H9 (cell line): ENCODE measurements at regions not wholly inside any gene's neighbourhood (a gene's known extent, or its start where the extent isn't known, plus 50 kb on each side); places are given as distances from the start of the nearest gene placed in this dataset.

ENCODE experiments used
- DNase-seq: peaks from one replicate; pipeline ENCODE4 v3.0.0-alpha.2; 2017
- H2AFZ ChIP-seq: one replicate; pipeline ENCODE4 v1.6.1; 2013; ENCODE audit warnings: mild to moderate bottlenecking, low read length, control low read depth, moderate library complexity
- H2AK5ac ChIP-seq: 2 replicates; pipeline ENCODE4 v1.6.1; 2013; ENCODE audit warnings: low read length, control low read depth, mixed read lengths; ENCODE audit not compliant: insufficient read length
- H2BK120ac ChIP-seq: one replicate; pipeline ENCODE4 v1.6.1; 2013; ENCODE audit warnings: low read depth, mild to moderate bottlenecking, low read length, control low read depth, inconsistent platforms; ENCODE audit not compliant: poor library complexity, severe bottlenecking
- H2BK12ac ChIP-seq: 2 replicates; pipeline ENCODE4 v1.6.1; 2013; ENCODE audit warnings: low read length, control low read depth, mixed read lengths, low read depth; ENCODE audit not compliant: insufficient read length
- H2BK15ac ChIP-seq: 2 replicates; pipeline ENCODE4 v1.6.1; 2013; ENCODE audit warnings: low read depth, low read length, control low read depth
- H2BK20ac ChIP-seq: one replicate; pipeline ENCODE4 v1.6.1; 2013; ENCODE audit warnings: low read depth, mild to moderate bottlenecking, low read length, control low read depth, inconsistent platforms; ENCODE audit not compliant: poor library complexity, severe bottlenecking
- H2BK5ac ChIP-seq: 2 replicates; pipeline ENCODE4 v1.6.1; 2013; ENCODE audit warnings: low read length, control low read depth, mixed read lengths; ENCODE audit not compliant: insufficient read length
- H3K14ac ChIP-seq: 2 replicates; pipeline ENCODE4 v1.6.1; 2013; ENCODE audit warnings: low read length, control low read depth; ENCODE audit not compliant: insufficient read depth
- H3K18ac ChIP-seq: 2 replicates; pipeline ENCODE4 v1.6.1; 2013; ENCODE audit warnings: low read depth, mild to moderate bottlenecking, mixed read lengths, low read length, control low read depth; ENCODE audit not compliant: insufficient read length
- H3K23ac ChIP-seq: 2 replicates; pipeline ENCODE4 v1.6.1; 2013; ENCODE audit warnings: low read length, control low read depth, mixed read lengths, low read depth; ENCODE audit not compliant: insufficient read length
- H3K23me2 ChIP-seq: 2 replicates; pipeline ENCODE4 v1.6.1; 2013; ENCODE audit warnings: low read depth, mild to moderate bottlenecking, mixed read lengths, low read length, control low read depth; ENCODE audit not compliant: insufficient read length, poor library complexity, severe bottlenecking
- H3K27ac ChIP-seq: 2 replicates; pipeline ENCODE4 v1.5.1; 2013; ENCODE audit warnings: low read length, control low read depth, mixed read lengths, low read depth; ENCODE audit not compliant: insufficient read length
- H3K27me3 ChIP-seq: 2 replicates; pipeline ENCODE4 v1.6.1; 2013; ENCODE audit warnings: low read length, control low read depth, inconsistent platforms; ENCODE audit not compliant: insufficient read depth
- H3K4ac ChIP-seq: 2 replicates; pipeline ENCODE4 v1.6.1; 2013; ENCODE audit warnings: low read depth, mild to moderate bottlenecking, control low read depth, inconsistent platforms, low read length, moderate library complexity
- H3K4me1 ChIP-seq: 2 replicates; pipeline ENCODE4 v1.6.1; 2013; ENCODE audit warnings: low read length, control low read depth, inconsistent platforms; ENCODE audit not compliant: insufficient read depth
- H3K4me2 ChIP-seq: 2 replicates; pipeline ENCODE4 v1.6.1; 2013; ENCODE audit warnings: low read length, control low read depth, mixed read lengths; ENCODE audit not compliant: insufficient read length, insufficient read depth
- H3K56ac ChIP-seq: 2 replicates; pipeline ENCODE4 v1.6.1; 2013; ENCODE audit warnings: low read depth, mild to moderate bottlenecking, mixed read lengths, low read length, control low read depth; ENCODE audit not compliant: insufficient read length
- H3K79me1 ChIP-seq: 2 replicates; pipeline ENCODE4 v1.6.1; 2013; ENCODE audit warnings: low read depth, mild to moderate bottlenecking, moderate library complexity, low read length, control low read depth, inconsistent platforms; ENCODE audit not compliant: insufficient read depth, poor library complexity, severe bottlenecking
- H3K79me2 ChIP-seq: 2 replicates; pipeline ENCODE4 v1.6.1; 2013; ENCODE audit warnings: low read length, control low read depth, inconsistent platforms; ENCODE audit not compliant: insufficient read depth
- H3K9ac ChIP-seq: 2 replicates; pipeline ENCODE4 v1.6.1; 2013; ENCODE audit warnings: low read length, control low read depth, mixed read lengths; ENCODE audit not compliant: insufficient read length; ENCODE audit errors: extremely low read depth
- H3K9me3 ChIP-seq: one replicate; pipeline ENCODE4 v1.6.1; 2013; ENCODE audit warnings: low read depth, low read length, inconsistent platforms; ENCODE audit not compliant: control insufficient read depth
- H3T11ph ChIP-seq: one replicate; pipeline ENCODE4 v1.6.1; 2013; ENCODE audit warnings: mild to moderate bottlenecking, low read length, control low read depth, inconsistent platforms
- H4K20me1 ChIP-seq: one replicate; pipeline ENCODE4 v1.6.1; 2013; ENCODE audit not compliant: control insufficient read depth, insufficient read length, insufficient read depth
- H4K5ac ChIP-seq: 2 replicates; pipeline ENCODE4 v1.6.1; 2013; ENCODE audit warnings: low read depth, mild to moderate bottlenecking, mixed read lengths, low read length, control low read depth; ENCODE audit not compliant: insufficient read length
- H4K8ac ChIP-seq: replicated peaks from 2 replicates; pipeline ENCODE4 v1.6.1; 2013; ENCODE audit warnings: low read length, control low read depth, mixed read lengths, low read depth; ENCODE audit not compliant: insufficient read length
- H4K91ac ChIP-seq: 2 replicates; pipeline ENCODE4 v1.6.1; 2013; ENCODE audit warnings: low read depth, mild to moderate bottlenecking, moderate library complexity, mixed read lengths, low read length, control low read depth; ENCODE audit not compliant: insufficient read length
- H3K27ac Mint-ChIP-seq, 3 experiments: 2 replicates in 2 of 3; 3 replicates in 1 of 3; pipeline ENCODE4 v1.8.0; 2020 to 2021; ENCODE audit warnings: mixed read lengths in 3 of 3, mild to moderate bottlenecking in 1 of 3, moderate library complexity in 1 of 3
- H3K27me3 Mint-ChIP-seq: 2 replicates; pipeline ENCODE4 v1.8.0; 2021; ENCODE audit warnings: low read depth, mild to moderate bottlenecking, moderate library complexity, mixed read lengths
- H3K36me3 Mint-ChIP-seq, 3 experiments: 2 replicates in 2 of 3; 3 replicates in 1 of 3; pipeline ENCODE4 v1.8.0; 2020 to 2021; ENCODE audit warnings: low read depth in 3 of 3, mixed read lengths in 3 of 3; ENCODE audit not compliant: insufficient read depth in 1 of 3
- H3K4me1 Mint-ChIP-seq, 2 experiments: 2 replicates each; pipeline ENCODE4 v1.8.0; 2020; ENCODE audit warnings: mixed read lengths in 2 of 2
- H3K4me3 Mint-ChIP-seq, 2 experiments: 2 replicates in 1 of 2; 3 replicates in 1 of 2; pipeline ENCODE4 v1.8.0; 2020 to 2021; ENCODE audit warnings: mild to moderate bottlenecking in 2 of 2, mixed read lengths in 2 of 2, moderate library complexity in 1 of 2
- H3K9me3 Mint-ChIP-seq, 2 experiments: 2 replicates in 1 of 2; 3 replicates in 1 of 2; pipeline ENCODE4 v1.8.0; 2020; ENCODE audit warnings: mild to moderate bottlenecking in 2 of 2, mixed read lengths in 2 of 2, moderate library complexity in 1 of 2
- WGBS: extraction: QIAGEN DNeasy Blood & Tissue Kit; methylation state at CpG from one replicate; pipeline ENCODE4 v1.1.7; 2013; ENCODE audit warnings: missing lambda C conversion rate, low lambda C conversion rate, mixed read lengths; ENCODE audit not compliant: insufficient read length; ENCODE audit errors: extremely low coverage; 5-methylcytosine and 5-hydroxymethylcytosine counted together
- TF ChIP-seq, protein P1 (sequence below): fragments of 200-600 bp; sonication (generic); conservative IDR thresholded peaks from 3 replicates; pipeline ENCODE4 v1.8.0; 2021; ENCODE audit warnings: antibody characterized with exemption, mild to moderate bottlenecking

DNA sequence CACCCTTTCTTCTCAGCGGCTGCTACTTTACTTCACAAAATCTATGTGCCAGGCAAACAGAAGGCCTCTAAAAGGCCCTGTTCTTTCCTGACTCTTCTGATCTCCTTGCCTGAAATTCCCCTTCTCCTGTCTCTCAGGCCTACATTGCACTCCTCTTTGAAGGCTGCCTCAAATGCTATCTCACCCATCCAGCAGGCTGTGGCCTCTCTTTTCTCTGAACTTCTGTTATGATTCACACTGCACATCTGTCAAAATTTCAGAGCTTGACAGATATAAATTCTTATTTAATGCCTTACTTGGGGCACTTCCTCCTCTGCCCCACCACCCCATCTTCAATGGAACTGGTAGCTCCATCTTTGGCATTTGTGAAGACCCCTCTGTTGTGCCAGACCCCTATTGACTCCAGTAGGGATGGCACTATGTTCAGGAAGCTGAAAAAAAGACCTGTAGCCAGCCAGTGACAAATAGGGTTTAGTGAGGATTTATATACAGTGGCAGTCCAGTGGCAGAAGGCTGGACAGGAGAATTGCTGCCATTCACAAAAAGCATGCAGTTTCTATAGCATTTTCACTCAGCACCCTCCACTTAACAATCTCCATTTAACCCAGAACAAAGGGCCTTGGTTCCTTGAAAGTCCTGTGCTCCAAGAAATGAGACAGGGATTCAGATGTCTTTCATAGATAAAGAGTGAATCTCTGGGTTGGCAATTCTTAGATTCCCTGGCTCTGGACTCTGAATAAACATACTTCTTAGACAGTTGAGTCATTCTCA is 415.8 kb upstream of the GRM7 start:
- no peak overlapping the region for H2BK120ac ChIP-seq
- H2AFZ ChIP-seq: no peak overlapping the region
- DNase-seq: no peak
- Mint-ChIP-seq H3K36me3 (no peaks in the 10 kb centered on the region; a peak in 1 of 7 replicates), H3K27me3 (no peaks in the 10 kb centered on the region), H3K4me3 (no peak overlapping the region), H3K9me3 (no peaks in the 10 kb centered on the region; a peak in 1 of 5 replicates), H3K27ac (peak overlapping the region in 1 of 3 experiments; percentile 83; a peak in 2 of 7 replicates), H3K4me1 (peaks cover 7 to 9% of the 10 kb centered on the region in 2 experiments; a peak in 3 of 4 replicates)
- H2BK5ac ChIP-seq: no peak overlapping the region
- H2AK5ac ChIP-seq: no peak overlapping the region
- TF ChIP-seq, protein P1, sequence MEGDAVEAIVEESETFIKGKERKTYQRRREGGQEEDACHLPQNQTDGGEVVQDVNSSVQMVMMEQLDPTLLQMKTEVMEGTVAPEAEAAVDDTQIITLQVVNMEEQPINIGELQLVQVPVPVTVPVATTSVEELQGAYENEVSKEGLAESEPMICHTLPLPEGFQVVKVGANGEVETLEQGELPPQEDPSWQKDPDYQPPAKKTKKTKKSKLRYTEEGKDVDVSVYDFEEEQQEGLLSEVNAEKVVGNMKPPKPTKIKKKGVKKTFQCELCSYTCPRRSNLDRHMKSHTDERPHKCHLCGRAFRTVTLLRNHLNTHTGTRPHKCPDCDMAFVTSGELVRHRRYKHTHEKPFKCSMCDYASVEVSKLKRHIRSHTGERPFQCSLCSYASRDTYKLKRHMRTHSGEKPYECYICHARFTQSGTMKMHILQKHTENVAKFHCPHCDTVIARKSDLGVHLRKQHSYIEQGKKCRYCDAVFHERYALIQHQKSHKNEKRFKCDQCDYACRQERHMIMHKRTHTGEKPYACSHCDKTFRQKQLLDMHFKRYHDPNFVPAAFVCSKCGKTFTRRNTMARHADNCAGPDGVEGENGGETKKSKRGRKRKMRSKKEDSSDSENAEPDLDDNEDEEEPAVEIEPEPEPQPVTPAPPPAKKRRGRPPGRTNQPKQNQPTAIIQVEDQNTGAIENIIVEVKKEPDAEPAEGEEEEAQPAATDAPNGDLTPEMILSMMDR: no peak
- H3K79me2 ChIP-seq: no peaks in the 10 kb centered on the region
- no peak overlapping the region for H3K56ac ChIP-seq
- H4K5ac ChIP-seq: no peak overlapping the region
- H2BK20ac ChIP-seq: no peak overlapping the region
- no peak overlapping the region for H3K14ac ChIP-seq
- H3K27me3 ChIP-seq: no peaks in the 10 kb centered on the region
- no peak overlapping the region for H2BK15ac ChIP-seq
- H3K27ac ChIP-seq: no peak overlapping the region
- H3K79me1 ChIP-seq: no peaks in the 10 kb centered on the region
- no peak overlapping the region for H3K18ac ChIP-seq
- H3K9me3 ChIP-seq: no peaks in the 10 kb centered on the region
- no peak overlapping the region for H3K23ac ChIP-seq
- H3K23me2 ChIP-seq: no peaks in the 10 kb centered on the region
- no peak overlapping the region for H2BK12ac ChIP-seq
- H3T11ph ChIP-seq: no peak overlapping the region
- H3K4me1 ChIP-seq: no peaks in the 10 kb centered on the region
- no peak overlapping the region for H3K9ac ChIP-seq
- H3K4me2 ChIP-seq: no peak overlapping the region
- no peaks in the 10 kb centered on the region for H4K20me1 ChIP-seq
- H4K8ac ChIP-seq: no peak overlapping the region
- H4K91ac ChIP-seq: no peak overlapping the region
- H3K4ac ChIP-seq: no peak overlapping the region
- WGBS: no CpG with 5 or more reads among the region's 1 CpG
